ENCODE measurements at regions not wholly inside any gene's neighbourhood (a gene's known extent, or its start where the extent isn't known, plus 50 kb on each side); places are given as distances from the start of the nearest gene placed in this dataset.
A peak's percentile ranks its signal among the peaks of the same experiment; 100 is the strongest.

DNA sequence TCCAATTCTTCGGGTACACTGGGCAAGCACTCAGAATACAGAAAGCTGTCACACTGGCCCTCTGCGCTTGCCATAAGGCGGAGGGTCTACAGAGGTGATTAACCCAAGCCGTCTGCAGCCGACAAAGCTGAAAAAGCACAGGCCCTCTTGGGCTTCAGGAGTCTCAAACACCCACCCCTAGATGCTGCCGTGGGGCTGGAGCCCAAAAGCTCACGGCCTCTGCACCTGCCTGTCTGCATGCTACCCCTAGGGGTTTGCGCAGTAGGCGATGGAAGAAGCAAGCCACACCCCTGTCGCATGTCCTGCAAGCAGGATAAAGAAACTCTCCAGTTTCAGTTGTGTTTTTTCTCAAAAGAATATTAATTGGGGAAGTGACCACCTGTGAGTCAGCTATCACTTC lies 118.8 kb upstream of the PLEKHA5 start:
- DNase-seq (no peak), ATAC-seq (no peak)
- Histone ChIP-seq H3K9me3 (no peaks in the 10 kb centered on the region), H3K27me3 (no peaks in the 10 kb centered on the region), H3K4me1 (no peaks in the 10 kb centered on the region), H3K4me3 (no peak overlapping the region), H3K27ac (no peak overlapping the region), H3K36me3 (no peaks in the 10 kb centered on the region)
- no peak for TF ChIP-seq CTCF (IDR thresholded peaks at IDR 0.05)
- intact Hi-C loops (cut with DNase I) = no loop called here

- TF ChIP-seq CTCF (IDR thresholded peaks at IDR 0.05) = no peak
- ATAC-seq (no peak), DNase-seq (no peak)
- no peak overlapping the region for H3K27ac ChIP-seq
- H3K27me3 ChIP-seq = no peaks in the 10 kb centered on the region
- no peaks in the 10 kb centered on the region for H3K4me1 ChIP-seq
- H3K36me3 ChIP-seq = no peaks in the 10 kb centered on the region
- intact Hi-C loops (cut with DNase I) = no loop called here
- no peak overlapping the region for H3K4me3 ChIP-seq
- H3K9me3 ChIP-seq = no peaks in the 10 kb centered on the region
Measured at GRCh38 chr12:19012965-19013364, 116.6 kb upstream of the PLEKHA5 start.

GRCh38 chr12:19014240-19014639 lies 115.3 kb upstream of the PLEKHA5 start:
- peak in 1 of 4 donors; percentile 38 for DNase-seq
- Histone ChIP-seq H3K4me1 (no peaks in the 10 kb centered on the region), H3K27ac (no peak overlapping the region), H3K9me3 (no peaks in the 10 kb centered on the region), H3K27me3 (no peaks in the 10 kb centered on the region), H3K36me3 (no peaks in the 10 kb centered on the region), H3K4me3 (no peak overlapping the region)
- TF ChIP-seq CTCF (IDR thresholded peaks at IDR 0.05) = no peak
- ATAC-seq = no peak
- intact Hi-C loops (cut with DNase I) = no loop called here

- H3K4me1 ChIP-seq = no peaks in the 10 kb centered on the region
- H3K36me3 ChIP-seq = no peaks in the 10 kb centered on the region
- intact Hi-C loops (cut with DNase I) = no loop called here
- no peaks in the 10 kb centered on the region for H3K9me3 ChIP-seq
- ATAC-seq (peak; percentile 65), DNase-seq (no peak)
- H3K4me3 ChIP-seq = no peak overlapping the region
- H3K27ac ChIP-seq = no peak overlapping the region
- no peak for TF ChIP-seq CTCF (IDR thresholded peaks at IDR 0.05)
- no peaks in the 10 kb centered on the region for H3K27me3 ChIP-seq
Measured at GRCh38 chr12:19015285-19015684, 114.2 kb upstream of the PLEKHA5 start.

GRCh38 chr12:19018302-19018970 lies 111.1 kb upstream of the PLEKHA5 start:
- ATAC-seq (peak; percentile 36), DNase-seq (no peak)
- no peaks in the 10 kb centered on the region for H3K27me3 ChIP-seq
- intact Hi-C loops (cut with DNase I) = no loop called here
- H3K27ac ChIP-seq = no peak overlapping the region
- H3K4me1 ChIP-seq = no peaks in the 10 kb centered on the region
- no peak for TF ChIP-seq CTCF (IDR thresholded peaks at IDR 0.05)
- H3K4me3 ChIP-seq = no peak overlapping the region
- H3K36me3 ChIP-seq = no peaks in the 10 kb centered on the region
- no peaks in the 10 kb centered on the region for H3K9me3 ChIP-seq
